ENCODE measurements at regions not wholly inside any gene's neighbourhood (a gene's known extent, or its start where the extent isn't known, plus 50 kb on each side); places are given as distances from the start of the nearest gene placed in this dataset.
"Not testable (repeated sequence)": the region's sequence is repeated elsewhere in the genome, so short reads cannot be mapped to it uniquely, and the experiment has no call there.

GRCh38 chr1:4253935-4254334 is 353.9 kb upstream of the C1orf174 start:
- Mint-ChIP-seq H3K27me3 (peaks cover 18% of the 10 kb centered on the region), H3K9me3 (peaks cover 7% of the 10 kb centered on the region), H3K4me1 (ENCODE audit: low read depth) (no peaks in the 10 kb centered on the region), H3K4me3 (no peak overlapping the region), H3K27ac (no peak overlapping the region), H3K36me3 (ENCODE audit: low read depth) (no peaks in the 10 kb centered on the region)

- Mint-ChIP-seq H3K9me3 (peaks cover 14% of the 10 kb centered on the region), H3K4me1 (ENCODE audit: low read depth) (no peaks in the 10 kb centered on the region), H3K4me3 (no peak overlapping the region), H3K27ac (no peak overlapping the region), H3K36me3 (ENCODE audit: low read depth) (no peaks in the 10 kb centered on the region), H3K27me3 (peaks cover 17% of the 10 kb centered on the region)
These were observed 356.3 kb upstream of the C1orf174 start for GRCh38 chr1:4256351-4256750.

- not testable (repeated sequence) for H3K4me1 Mint-ChIP-seq (ENCODE audit: low read depth); H3K4me3 Mint-ChIP-seq; H3K27ac Mint-ChIP-seq; H3K36me3 Mint-ChIP-seq (ENCODE audit: low read depth)
- H3K27me3 Mint-ChIP-seq: peaks cover 15% of the 10 kb centered on the region
- peaks cover 15% of the 10 kb centered on the region for H3K9me3 Mint-ChIP-seq
These were observed 358.2 kb upstream of the C1orf174 start for GRCh38 chr1:4258146-4258777.

- H3K4me1 Mint-ChIP-seq (ENCODE audit: low read depth): no peaks in the 10 kb centered on the region
- no peak overlapping the region for H3K4me3 Mint-ChIP-seq
- H3K27me3 Mint-ChIP-seq: peaks cover 24% of the 10 kb centered on the region
- H3K9me3 Mint-ChIP-seq: peaks cover 15% of the 10 kb centered on the region
- H3K27ac Mint-ChIP-seq: no peak overlapping the region
- H3K36me3 Mint-ChIP-seq (ENCODE audit: low read depth): no peaks in the 10 kb centered on the region
These were observed 361.3 kb upstream of the C1orf174 start for GRCh38 chr1:4261327-4261726.

GRCh38 chr1:4262665-4263064 is 362.6 kb upstream of the C1orf174 start:
- H3K4me1 Mint-ChIP-seq (ENCODE audit: low read depth): no peaks in the 10 kb centered on the region
- H3K36me3 Mint-ChIP-seq (ENCODE audit: low read depth): no peaks in the 10 kb centered on the region
- no peak overlapping the region for H3K4me3 Mint-ChIP-seq

GRCh38 chr1:4263699-4264098 is 363.6 kb upstream of the C1orf174 start:
- Mint-ChIP-seq H3K9me3 (peaks cover 8% of the 10 kb centered on the region), H3K36me3 (ENCODE audit: low read depth) (no peaks in the 10 kb centered on the region), H3K4me3 (no peak overlapping the region), H3K27me3 (peaks cover 24% of the 10 kb centered on the region), H3K27ac (no peak overlapping the region), H3K4me1 (ENCODE audit: low read depth) (no peaks in the 10 kb centered on the region)

More at GRCh38 chr1:4262665-4263064, 362.6 kb upstream of the C1orf174 start:
- Mint-ChIP-seq H3K27me3 (peaks cover 24% of the 10 kb centered on the region), H3K9me3 (peaks cover 8% of the 10 kb centered on the region), H3K27ac (no peak overlapping the region)

- H3K4me1 Mint-ChIP-seq (ENCODE audit: low read depth): no peaks in the 10 kb centered on the region
- no peaks in the 10 kb centered on the region for H3K36me3 Mint-ChIP-seq (ENCODE audit: low read depth)
- no peak overlapping the region for H3K4me3 Mint-ChIP-seq
- no peak overlapping the region for H3K27ac Mint-ChIP-seq
- peaks cover 6% of the 10 kb centered on the region for H3K9me3 Mint-ChIP-seq
- H3K27me3 Mint-ChIP-seq: peaks cover 26% of the 10 kb centered on the region
These were observed 365.8 kb upstream of the C1orf174 start for GRCh38 chr1:4265836-4266235.

GRCh38 chr1:4267381-4268261 is 367.5 kb upstream of the C1orf174 start:
- Mint-ChIP-seq H3K4me3 (no peak overlapping the region), H3K36me3 (ENCODE audit: low read depth) (no peaks in the 10 kb centered on the region), H3K9me3 (no peaks in the 10 kb centered on the region), H3K4me1 (ENCODE audit: low read depth) (no peaks in the 10 kb centered on the region), H3K27me3 (peaks cover 13% of the 10 kb centered on the region), H3K27ac (no peak overlapping the region)

- Mint-ChIP-seq H3K27ac (no peak overlapping the region), H3K9me3 (no peaks in the 10 kb centered on the region), H3K36me3 (ENCODE audit: low read depth) (no peaks in the 10 kb centered on the region), H3K4me1 (ENCODE audit: low read depth) (no peaks in the 10 kb centered on the region), H3K27me3 (peaks cover 13% of the 10 kb centered on the region), H3K4me3 (no peak overlapping the region)
These were observed 368.3 kb upstream of the C1orf174 start for GRCh38 chr1:4268262-4268888.

GRCh38 chr1:4268889-4269284 is 368.8 kb upstream of the C1orf174 start:
- Mint-ChIP-seq H3K27me3 (peaks cover 11% of the 10 kb centered on the region), H3K27ac (no peak overlapping the region), H3K36me3 (ENCODE audit: low read depth) (no peaks in the 10 kb centered on the region), H3K4me1 (ENCODE audit: low read depth) (no peaks in the 10 kb centered on the region), H3K4me3 (no peak overlapping the region), H3K9me3 (no peaks in the 10 kb centered on the region)

GRCh38 chr1:4269330-4269729 is 369.3 kb upstream of the C1orf174 start:
- no peak overlapping the region for H3K27ac Mint-ChIP-seq
- H3K27me3 Mint-ChIP-seq: peaks cover 7% of the 10 kb centered on the region
- H3K4me3 Mint-ChIP-seq: no peak overlapping the region
- H3K4me1 Mint-ChIP-seq (ENCODE audit: low read depth): no peaks in the 10 kb centered on the region
- no peaks in the 10 kb centered on the region for H3K36me3 Mint-ChIP-seq (ENCODE audit: low read depth)
- no peaks in the 10 kb centered on the region for H3K9me3 Mint-ChIP-seq

- no peak overlapping the region for H3K27ac Mint-ChIP-seq
- no peak overlapping the region for H3K4me3 Mint-ChIP-seq
- no peaks in the 10 kb centered on the region for H3K9me3 Mint-ChIP-seq
- peaks cover 7% of the 10 kb centered on the region for H3K27me3 Mint-ChIP-seq
- no peaks in the 10 kb centered on the region for H3K4me1 Mint-ChIP-seq (ENCODE audit: low read depth)
- H3K36me3 Mint-ChIP-seq (ENCODE audit: low read depth): no peaks in the 10 kb centered on the region
These were observed 370.0 kb upstream of the C1orf174 start for GRCh38 chr1:4269952-4270570.

GRCh38 chr1:4270651-4271337 is 370.7 kb upstream of the C1orf174 start:
- no peaks in the 10 kb centered on the region for H3K36me3 Mint-ChIP-seq (ENCODE audit: low read depth)
- no peak overlapping the region for H3K4me3 Mint-ChIP-seq
- no peaks in the 10 kb centered on the region for H3K9me3 Mint-ChIP-seq
- no peak overlapping the region for H3K27ac Mint-ChIP-seq
- H3K27me3 Mint-ChIP-seq: peaks cover 9% of the 10 kb centered on the region
- no peaks in the 10 kb centered on the region for H3K4me1 Mint-ChIP-seq (ENCODE audit: low read depth)

- Mint-ChIP-seq H3K9me3 (no peaks in the 10 kb centered on the region), H3K4me1 (ENCODE audit: low read depth) (no peaks in the 10 kb centered on the region), H3K27ac (peak overlapping the region; percentile 47), H3K36me3 (ENCODE audit: low read depth) (no peaks in the 10 kb centered on the region), H3K27me3 (peaks cover 15% of the 10 kb centered on the region), H3K4me3 (no peak overlapping the region)
These were observed 371.4 kb upstream of the C1orf174 start for GRCh38 chr1:4271338-4271998.
